ENCODE measurements at regions not wholly inside any gene's neighbourhood (a gene's known extent, or its start where the extent isn't known, plus 50 kb on each side); places are given as distances from the start of the nearest gene placed in this dataset.

DNA sequence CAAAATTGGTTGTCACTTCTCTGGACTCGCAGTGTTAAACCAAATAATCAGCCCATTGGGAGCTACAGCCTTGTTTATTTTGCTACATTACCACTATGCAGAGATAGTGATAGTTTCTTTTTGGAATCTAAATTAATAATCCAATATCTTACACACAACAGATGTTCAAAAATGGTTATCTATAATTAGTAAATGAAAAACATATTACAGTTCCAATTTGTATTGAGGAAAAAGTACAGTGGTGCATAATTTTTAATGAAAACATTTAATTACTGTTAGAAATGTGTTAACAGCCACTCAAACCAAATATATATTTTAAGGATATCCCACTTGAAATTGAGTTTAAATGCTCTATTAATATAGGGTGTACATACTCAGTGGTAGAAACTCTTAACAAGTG is 327.3 kb upstream of the MARCKS start:
- intact Hi-C loops (cut with DNase I) = no loop called here
- no peak for DNase-seq (ENCODE audit: low spot score)
- ATAC-seq = no peak

GRCh38 chr6:113530769-113531168 is 326.4 kb upstream of the MARCKS start:
- intact Hi-C loops (cut with DNase I) = no loop called here
- ATAC-seq = no peak
- DNase-seq (ENCODE audit: low spot score) = no peak

DNA sequence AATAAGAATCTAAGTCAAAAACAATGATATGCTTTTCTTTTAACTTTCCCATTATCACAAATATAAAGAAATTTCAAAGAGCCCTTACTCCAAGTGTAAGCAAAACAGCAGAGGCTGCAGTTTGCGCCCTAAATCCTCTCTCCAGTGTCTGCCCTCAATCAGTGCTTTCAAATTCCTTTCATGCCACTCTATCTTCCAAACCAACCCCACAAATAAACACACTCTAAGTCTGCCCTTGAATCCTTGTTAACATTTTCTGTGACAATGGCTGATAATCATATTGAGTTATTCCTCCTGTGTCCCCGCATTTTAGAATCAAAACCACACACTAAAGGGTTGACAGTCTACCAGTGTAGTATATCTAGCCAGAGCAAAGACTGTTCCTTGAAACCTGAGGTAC is 317.9 kb upstream of the MARCKS start:
- ATAC-seq (no peak), DNase-seq (ENCODE audit: low spot score) (no peak)
- intact Hi-C loops (cut with DNase I) = no loop called here

GRCh38 chr6:113539623-113540022 is 317.5 kb upstream of the MARCKS start:
- intact Hi-C loops (cut with DNase I) = no loop called here
- ATAC-seq = no peak
- no peak for DNase-seq (ENCODE audit: low spot score)

- ATAC-seq = no peak
- intact Hi-C loops (cut with DNase I) = no loop called here
- DNase-seq (ENCODE audit: low spot score) = no peak
Measured at GRCh38 chr6:113540466-113540865, 316.7 kb upstream of the MARCKS start.

DNA sequence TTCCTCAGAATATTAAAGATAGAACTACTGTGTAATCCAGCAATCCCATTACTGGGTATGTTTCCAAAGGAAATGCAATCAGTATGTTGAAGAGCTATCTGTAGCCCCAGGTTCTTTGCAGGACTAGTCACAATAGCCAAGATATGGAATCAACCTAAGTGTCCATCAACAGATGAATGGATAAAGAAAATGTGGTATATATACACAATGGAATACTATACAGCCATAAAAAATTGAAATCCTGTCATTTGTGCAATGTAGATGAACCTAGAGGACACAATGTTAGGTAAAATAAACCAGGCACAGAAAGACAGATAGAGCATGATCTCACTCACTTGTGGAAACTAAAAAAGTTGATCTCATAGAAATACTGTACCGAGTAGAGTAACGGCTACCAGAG is 306.0 kb upstream of the MARCKS start:
- ATAC-seq = no peak
- intact Hi-C loops (cut with DNase I) = no loop called here
- no peak for DNase-seq (ENCODE audit: low spot score)

DNA sequence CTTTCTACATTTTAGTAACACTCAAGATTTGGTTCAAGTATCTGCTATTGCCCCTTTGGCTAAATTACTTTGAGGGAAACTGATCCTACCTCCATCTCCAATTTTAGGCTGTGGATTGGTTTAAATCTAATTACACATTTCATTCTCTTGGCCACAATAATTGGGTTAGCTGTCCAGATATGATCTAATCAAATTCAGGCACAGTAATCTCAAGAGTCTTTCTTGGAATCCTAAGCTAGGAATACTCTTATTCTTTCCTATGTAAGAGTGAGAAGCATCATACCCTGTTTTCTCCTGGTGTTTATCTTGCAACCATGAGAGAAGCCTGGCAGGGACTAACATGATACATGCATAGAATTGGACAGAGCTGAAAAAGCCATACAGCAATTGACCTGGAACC is 300.4 kb upstream of the MARCKS start:
- intact Hi-C loops (cut with DNase I) = no loop called here
- DNase-seq (ENCODE audit: low spot score) (no peak), ATAC-seq (no peak)

- DNase-seq (ENCODE audit: low spot score) = no peak
- ATAC-seq = no peak
- intact Hi-C loops (cut with DNase I) = no loop called here
Measured at GRCh38 chr6:113558431-113558830, 298.7 kb upstream of the MARCKS start.

DNA sequence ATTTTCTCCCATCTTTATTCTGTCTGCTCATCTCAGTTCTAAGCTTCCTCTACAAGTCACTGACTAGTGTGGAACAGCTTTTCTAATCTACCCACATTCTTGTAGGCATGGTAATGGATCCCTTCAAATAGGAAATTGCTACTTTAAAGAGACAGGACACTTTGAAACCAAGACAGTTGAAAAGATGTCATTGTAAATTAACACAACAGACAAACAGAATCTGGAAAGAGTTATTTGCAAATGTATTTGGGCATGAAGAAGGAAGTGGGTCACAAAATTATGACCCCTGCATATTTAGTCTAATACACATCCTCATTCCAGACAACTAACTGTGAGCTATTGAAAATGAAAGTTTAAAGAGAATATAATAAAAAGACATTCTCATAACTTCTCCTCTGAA is 298.2 kb upstream of the MARCKS start:
- intact Hi-C loops (cut with DNase I) = no loop called here
- ATAC-seq (no peak), DNase-seq (ENCODE audit: low spot score) (no peak)

DNA sequence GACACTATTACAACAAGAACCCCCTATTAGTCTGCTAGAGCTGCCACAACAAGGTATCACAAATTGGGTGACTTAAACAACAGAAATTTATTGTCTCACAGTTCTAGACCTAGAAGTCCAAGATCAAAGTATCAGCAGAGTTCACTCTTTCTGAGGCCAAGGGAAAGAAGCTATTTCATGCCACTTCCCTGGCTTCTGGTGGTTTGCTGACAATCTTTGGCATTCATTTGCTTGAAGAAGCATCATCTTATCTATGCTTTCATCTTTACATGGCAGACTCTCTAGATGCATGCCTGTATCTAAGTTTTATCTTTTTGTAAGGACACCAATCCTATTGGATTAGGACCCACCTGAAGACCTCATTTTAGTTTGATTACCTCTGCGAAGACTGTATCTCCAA is 296.8 kb upstream of the MARCKS start:
- ATAC-seq = no peak
- no peak for DNase-seq (ENCODE audit: low spot score)
- intact Hi-C loops (cut with DNase I) = no loop called here

- intact Hi-C loops (cut with DNase I) = no loop called here
- ATAC-seq (no peak), DNase-seq (ENCODE audit: low spot score) (no peak)
Measured at GRCh38 chr6:113560908-113561307, 296.2 kb upstream of the MARCKS start.

DNA sequence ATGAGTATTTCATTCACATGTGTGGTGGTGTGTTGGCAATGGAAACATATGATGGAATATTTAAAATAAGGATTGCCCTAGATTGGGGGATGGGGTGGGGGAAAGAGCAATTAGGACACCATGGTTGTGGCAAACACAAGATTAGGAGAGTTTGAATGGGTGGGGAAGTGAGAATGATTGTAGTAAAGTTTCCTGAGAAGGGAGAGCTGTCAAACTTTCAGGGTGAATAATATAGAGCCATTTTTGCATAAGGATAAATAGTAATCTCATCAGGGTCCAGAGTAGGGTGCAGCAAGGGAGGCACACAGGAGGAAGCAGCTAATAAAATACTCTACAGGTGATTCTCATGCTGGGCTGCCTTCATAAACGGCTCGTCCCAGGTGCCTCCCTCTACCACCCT is 294.9 kb upstream of the MARCKS start:
- no peak for ATAC-seq
- intact Hi-C loops (cut with DNase I) = no loop called here
- DNase-seq (ENCODE audit: low spot score) = no peak

GRCh38 chr6:113564371-113565171 is 292.6 kb upstream of the MARCKS start:
- intact Hi-C loops (cut with DNase I) = no loop called here
- DNase-seq (ENCODE audit: low spot score) (peak; percentile 88), ATAC-seq (peak; percentile 96)

GRCh38 chr6:113565306-113565705 is 291.8 kb upstream of the MARCKS start:
- intact Hi-C loops (cut with DNase I) = no loop called here
- ATAC-seq = no peak

GRCh38 chr6:113570161-113570560 is 287.0 kb upstream of the MARCKS start:
- DNase-seq (ENCODE audit: low spot score) = no peak
- intact Hi-C loops (cut with DNase I) = no loop called here
- no peak for ATAC-seq

More at GRCh38 chr6:113565306-113565705, 291.8 kb upstream of the MARCKS start:
- DNase-seq (ENCODE audit: low spot score) = no peak

DNA sequence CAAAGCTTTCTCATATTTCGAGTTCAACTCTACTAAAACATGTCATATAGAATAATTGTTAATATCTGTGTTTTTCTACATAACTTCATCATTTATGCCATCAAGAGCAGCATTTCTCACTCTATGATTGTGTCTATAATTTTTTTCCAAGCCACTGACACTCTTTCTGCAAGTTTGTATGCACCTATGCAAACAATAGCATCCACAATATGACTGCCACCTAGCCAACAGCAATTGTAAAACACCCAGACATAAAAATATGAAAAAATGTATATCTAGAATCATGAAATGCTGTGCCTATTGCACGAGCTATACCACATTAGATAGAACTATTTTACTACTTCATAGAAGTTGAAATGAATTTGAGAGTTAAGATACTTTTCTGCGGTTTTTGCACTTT is 286.5 kb upstream of the MARCKS start:
- intact Hi-C loops (cut with DNase I) = no loop called here
- ATAC-seq (no peak), DNase-seq (ENCODE audit: low spot score) (no peak)

GRCh38 chr6:113574147-113574546 is 283.0 kb upstream of the MARCKS start:
- ATAC-seq (no peak), DNase-seq (ENCODE audit: low spot score) (no peak)
- intact Hi-C loops (cut with DNase I) = no loop called here

GRCh38 chr6:113576310-113576709 is 280.8 kb upstream of the MARCKS start:
- ATAC-seq = no peak

DNA sequence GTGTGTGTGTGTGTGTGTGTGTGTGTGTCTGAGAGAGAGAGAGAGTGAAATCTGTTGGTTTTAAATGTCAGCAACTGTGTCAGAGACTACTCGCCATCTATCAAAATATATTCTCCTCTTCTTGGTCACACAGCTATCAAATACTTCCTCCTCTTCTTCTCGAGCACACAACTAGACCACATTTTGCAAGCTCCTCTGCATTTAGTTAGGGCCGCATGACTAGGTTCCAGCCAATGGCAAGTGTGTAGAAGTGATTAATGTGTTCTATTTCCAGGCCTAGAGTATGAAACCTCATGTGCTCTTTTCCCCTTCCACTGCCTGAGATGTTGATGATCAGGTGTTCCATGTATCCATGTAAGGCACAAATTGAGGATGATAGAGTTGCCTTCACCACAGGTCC is 278.5 kb upstream of the MARCKS start:
- ATAC-seq (no peak), DNase-seq (ENCODE audit: low spot score) (no peak)
- intact Hi-C loops (cut with DNase I) = no loop called here

More at GRCh38 chr6:113576310-113576709, 280.8 kb upstream of the MARCKS start:
- DNase-seq (ENCODE audit: low spot score) = no peak
- intact Hi-C loops (cut with DNase I) = no loop called here

- intact Hi-C loops (cut with DNase I) = no loop called here
- DNase-seq (ENCODE audit: low spot score) (no peak), ATAC-seq (no peak)
Measured at GRCh38 chr6:113584767-113585166, 272.4 kb upstream of the MARCKS start.

- DNase-seq (ENCODE audit: low spot score) = no peak
- intact Hi-C loops (cut with DNase I) = no loop called here
Measured at GRCh38 chr6:113585246-113585645, 271.9 kb upstream of the MARCKS start.

More at GRCh38 chr6:113585246-113585645, 271.9 kb upstream of the MARCKS start:
- no peak for ATAC-seq
